Smooth muscle cell (in vitro differentiated cells): ENCODE measurements at regions not wholly inside any gene's neighbourhood (a gene's known extent, or its start where the extent isn't known, plus 50 kb on each side); places are given as distances from the start of the nearest gene placed in this dataset.
A peak's percentile ranks its signal among the peaks of the same experiment; 100 is the strongest.

ENCODE experiments used
- DNase-seq: peaks from one replicate; lab custom pipeline; 2025; ENCODE audit not compliant: unreplicated experiment; lab: John Stamatoyannopoulos, UW
- H2AFZ ChIP-seq: fragments of 200-600 bp; sonication (generic); 2 replicates; pipeline ENCODE4 v1.6.0; 2016; ENCODE audit warnings: antibody characterized with exemption, low read depth, mild to moderate bottlenecking
- H3F3A ChIP-seq: fragments of 200-600 bp; sonication (generic); 2 replicates; pipeline ENCODE4 v1.6.0; 2017; ENCODE audit warnings: antibody characterized with exemption, low read depth
- H3K27ac ChIP-seq: fragments of 200-600 bp; sonication (generic); 2 replicates; pipeline ENCODE4 v1.5.1; 2016; ENCODE audit warnings: low read depth, mild to moderate bottlenecking
- H3K27me3 ChIP-seq: fragments of 200-600 bp; sonication (generic); 2 replicates; pipeline ENCODE4 v1.6.1; 2016; ENCODE audit warnings: low read depth, mild to moderate bottlenecking
- H3K36me3 ChIP-seq: fragments of 200-600 bp; sonication (generic); 2 replicates; pipeline ENCODE4 v1.5.1; 2016; ENCODE audit warnings: low read depth
- H3K4me1 ChIP-seq: fragments of 200-600 bp; sonication (generic); 2 replicates; pipeline ENCODE4 v1.5.1; 2016; ENCODE audit warnings: low read depth
- H3K4me2 ChIP-seq: fragments of 200-600 bp; sonication (generic); 2 replicates; pipeline ENCODE4 v1.6.0; 2016; ENCODE audit warnings: mild to moderate bottlenecking
- H3K4me3 ChIP-seq: fragments of 200-600 bp; sonication (generic); 2 replicates; pipeline ENCODE4 v1.5.1; 2016; ENCODE audit warnings: mild to moderate bottlenecking
- H3K79me2 ChIP-seq: fragments of 200-600 bp; sonication (generic); 2 replicates; pipeline ENCODE4 v1.6.0; 2016; ENCODE audit warnings: low read depth, mild to moderate bottlenecking
- H3K9ac ChIP-seq: fragments of 200-600 bp; sonication (generic); 2 replicates; pipeline ENCODE4 v1.6.0; 2016; ENCODE audit warnings: low read depth
- H3K9me3 ChIP-seq: fragments of 200-600 bp; sonication (generic); replicated peaks from 2 replicates; pipeline ENCODE4 v1.5.1; 2016; ENCODE audit warnings: low read depth
- H4K20me1 ChIP-seq: fragments of 200-600 bp; sonication (generic); 2 replicates; pipeline ENCODE4 v1.6.0; 2016; ENCODE audit warnings: low read depth
- CTCF ChIP-seq: fragments of 200-600 bp; sonication (generic); IDR thresholded peaks from 2 replicates; pipeline ENCODE4 v1.5.1; 2017; ENCODE audit warnings: borderline replicate concordance, mild to moderate bottlenecking, antibody characterized with exemption; ENCODE audit not compliant: insufficient read depth, poor library complexity, severe bottlenecking
- WGBS: methylation state at CpG from one replicate; pipeline ENCODE4 v1.1.7; 2016; ENCODE audit warnings: low lambda C conversion rate; 5-methylcytosine and 5-hydroxymethylcytosine counted together

- Histone ChIP-seq H3K4me2 (no peak overlapping the region), H3K9ac (no peak overlapping the region), H3K4me1 (peaks cover 16% of the 10 kb centered on the region), H4K20me1 (no peaks in the 10 kb centered on the region), H3K4me3 (no peak overlapping the region), H3K27me3 (no peaks in the 10 kb centered on the region), H3K79me2 (no peaks in the 10 kb centered on the region), H2AFZ (no peak overlapping the region), H3K9me3 (no peaks in the 10 kb centered on the region), H3F3A (peaks cover 8% of the 10 kb centered on the region), H3K27ac (peak overlapping the region; percentile 6), H3K36me3 (no peaks in the 10 kb centered on the region)
- TF ChIP-seq CTCF, result no peak
- no peak for DNase-seq
These were observed 242.2 kb upstream of the FN1 start for GRCh38 chr2:215678094-215678493.

GRCh38 chr2:215677481-215677880 lies 241.6 kb upstream of the FN1 start:
- H3K4me1 ChIP-seq, result peaks cover 16% of the 10 kb centered on the region
- H3K27ac ChIP-seq, result peak overlapping the region; percentile 6
- H3K9me3 ChIP-seq, result no peaks in the 10 kb centered on the region
- no peak for DNase-seq
- H3K4me3 ChIP-seq, result no peak overlapping the region
- no peaks in the 10 kb centered on the region for H3K79me2 ChIP-seq
- H4K20me1 ChIP-seq, result no peaks in the 10 kb centered on the region
- H3K36me3 ChIP-seq, result no peaks in the 10 kb centered on the region
- WGBS, result 68% methylated on average over 2 of the region's 2 CpGs
- no peaks in the 10 kb centered on the region for H3K27me3 ChIP-seq
- H3F3A ChIP-seq, result peaks cover 8% of the 10 kb centered on the region
- H3K4me2 ChIP-seq, result no peak overlapping the region
- H3K9ac ChIP-seq, result no peak overlapping the region
- TF ChIP-seq CTCF, result no peak
- no peak overlapping the region for H2AFZ ChIP-seq

DNA sequence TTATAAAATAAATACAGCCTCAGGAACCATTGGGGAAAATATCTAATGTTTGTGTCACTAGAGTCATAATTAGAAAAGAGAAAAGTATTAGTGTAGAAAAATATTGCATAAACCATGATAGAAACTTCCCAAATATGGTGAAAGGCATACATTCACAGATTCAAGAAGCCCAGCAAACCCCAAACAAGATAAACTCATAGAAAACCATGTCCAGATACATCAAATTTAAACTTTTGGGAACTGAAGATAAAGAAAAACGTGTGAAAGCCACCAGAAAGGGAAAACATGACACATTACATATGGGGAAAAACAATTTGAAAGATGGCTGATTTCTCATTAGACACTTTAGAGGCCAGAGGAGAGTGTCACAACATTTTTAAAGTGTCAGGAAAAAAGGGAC lies 236.5 kb upstream of the FN1 start:
- no peaks in the 10 kb centered on the region for H3K27me3 ChIP-seq
- WGBS, result 32% methylated on average over 1 of the region's 1 CpG
- no peak overlapping the region for H3K4me3 ChIP-seq
- H3K9me3 ChIP-seq, result no peaks in the 10 kb centered on the region
- H3K36me3 ChIP-seq, result no peaks in the 10 kb centered on the region
- no peak for DNase-seq
- H3K27ac ChIP-seq, result no peak overlapping the region
- no peaks in the 10 kb centered on the region for H4K20me1 ChIP-seq
- no peaks in the 10 kb centered on the region for H3K4me1 ChIP-seq
- no peak overlapping the region for H2AFZ ChIP-seq
- peaks cover 7% of the 10 kb centered on the region for H3F3A ChIP-seq
- no peak for TF ChIP-seq CTCF
- H3K79me2 ChIP-seq, result no peaks in the 10 kb centered on the region
- no peak overlapping the region for H3K9ac ChIP-seq
- H3K4me2 ChIP-seq, result no peak overlapping the region

DNA sequence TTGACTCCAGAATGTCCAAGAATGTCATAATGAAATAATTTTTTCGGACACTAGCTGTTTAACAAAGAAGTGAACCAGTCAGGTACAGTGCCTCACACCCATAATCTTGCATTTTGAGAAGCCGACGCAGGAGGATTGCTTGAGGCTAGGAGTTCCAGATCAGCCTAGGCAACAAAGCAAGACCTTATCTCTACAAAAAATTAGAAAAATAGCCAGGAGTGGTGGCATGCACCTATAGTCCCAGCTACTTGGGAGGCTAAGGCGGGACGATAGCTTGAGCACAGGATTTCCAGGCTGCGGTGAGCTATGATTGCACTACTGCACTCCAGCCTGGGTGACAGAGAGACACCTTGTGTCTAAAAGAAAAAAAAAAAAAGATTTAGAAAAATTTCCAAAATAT lies 235.8 kb upstream of the FN1 start:
- WGBS, result 76% methylated on average over 6 of the region's 6 CpGs
- TF ChIP-seq CTCF, result no peak
- H3K79me2 ChIP-seq, result no peaks in the 10 kb centered on the region

More for the DNA sequence above, 235.8 kb upstream of the FN1 start:
- Histone ChIP-seq H3F3A (peaks cover 7% of the 10 kb centered on the region), H4K20me1 (no peaks in the 10 kb centered on the region), H3K4me2 (no peak overlapping the region), H3K36me3 (no peaks in the 10 kb centered on the region), H3K27me3 (no peaks in the 10 kb centered on the region), H2AFZ (no peak overlapping the region), H3K27ac (no peak overlapping the region), H3K4me1 (no peaks in the 10 kb centered on the region), H3K9ac (no peak overlapping the region), H3K4me3 (no peak overlapping the region), H3K9me3 (no peaks in the 10 kb centered on the region)
- no peak for DNase-seq
